Inflammatory macrophage treated with lipopolysaccharide for 4 hours (primary cell): ENCODE measurements at regions not wholly inside any gene's neighbourhood (a gene's known extent, or its start where the extent isn't known, plus 50 kb on each side); places are given as distances from the start of the nearest gene placed in this dataset.
"Not testable (repeated sequence)": the region's sequence is repeated elsewhere in the genome, so short reads cannot be mapped to it uniquely, and the experiment has no call there.

ENCODE experiments used
- DNase-seq: peaks from one replicate; pipeline ENCODE4 v3.0.0-alpha.2; 2020

GRCh38 chr16:18263046-18263445, 73.5 kb downstream of the NPIPA8 start:
- not testable (repeated sequence) for DNase-seq

GRCh38 chr16:18261848-18262247, 74.7 kb downstream of the NPIPA8 start:
- not testable (repeated sequence) for DNase-seq

- not testable (repeated sequence) for DNase-seq
Observed at GRCh38 chr16:18259496-18260176, 76.9 kb downstream of the NPIPA8 start.

GRCh38 chr16:18252943-18253342, 83.6 kb downstream of the NPIPA8 start:
- not testable (repeated sequence) for DNase-seq

- not testable (repeated sequence) for DNase-seq
Observed at GRCh38 chr16:18230505-18230904, 106.0 kb downstream of the NPIPA8 start.

GRCh38 chr16:18222054-18223009, 114.2 kb downstream of the NPIPA8 start:
- DNase-seq: not testable (repeated sequence)

GRCh38 chr16:18217741-18218140, 118.8 kb downstream of the NPIPA8 start:
- not testable (repeated sequence) for DNase-seq

- not testable (repeated sequence) for DNase-seq
Observed at GRCh38 chr16:18216814-18217213, 119.7 kb downstream of the NPIPA8 start.

GRCh38 chr16:18213810-18214209, 122.7 kb downstream of the NPIPA8 start:
- not testable (repeated sequence) for DNase-seq

GRCh38 chr16:18211505-18211904, 125.0 kb downstream of the NPIPA8 start:
- not testable (repeated sequence) for DNase-seq

GRCh38 chr16:18204786-18205185, 131.8 kb downstream of the NPIPA8 start:
- DNase-seq: not testable (repeated sequence)

- not testable (repeated sequence) for DNase-seq
Observed at GRCh38 chr16:18204309-18204708, 132.2 kb downstream of the NPIPA8 start.

GRCh38 chr16:18201511-18201910, 135.0 kb downstream of the NPIPA8 start:
- DNase-seq: not testable (repeated sequence)

GRCh38 chr16:18192389-18192788, 144.1 kb downstream of the NPIPA8 start:
- not testable (repeated sequence) for DNase-seq

- DNase-seq: not testable (repeated sequence)
Observed at GRCh38 chr16:18190179-18190578, 146.4 kb downstream of the NPIPA8 start.

GRCh38 chr16:18184755-18185154, 151.8 kb downstream of the NPIPA8 start:
- not testable (repeated sequence) for DNase-seq

- DNase-seq: not testable (repeated sequence)
Observed at GRCh38 chr16:18181028-18181427, 155.5 kb downstream of the NPIPA8 start.

- DNase-seq: not testable (repeated sequence)
Observed at GRCh38 chr16:18173945-18174497, 162.5 kb downstream of the NPIPA8 start.

GRCh38 chr16:18162293-18162692, 174.2 kb downstream of the NPIPA8 start:
- DNase-seq: not testable (repeated sequence)

- not testable (repeated sequence) for DNase-seq
Observed at GRCh38 chr16:18161224-18161623, 175.3 kb downstream of the NPIPA8 start.

GRCh38 chr16:18159185-18159584, 177.4 kb downstream of the NPIPA8 start:
- not testable (repeated sequence) for DNase-seq

GRCh38 chr16:18157854-18158253, 178.7 kb downstream of the NPIPA8 start:
- DNase-seq: not testable (repeated sequence)

- not testable (repeated sequence) for DNase-seq
Observed at GRCh38 chr16:18152832-18153231, 183.7 kb downstream of the NPIPA8 start.
